NCI-H2227 (cell line): ENCODE measurements at regions not wholly inside any gene's neighbourhood (a gene's known extent, or its start where the extent isn't known, plus 50 kb on each side); places are given as distances from the start of the nearest gene placed in this dataset.
A peak's percentile ranks its signal among the peaks of the same experiment; 100 is the strongest.

Experiments used
- DNase-seq: peaks from one replicate; lab custom pipeline; 2025; ENCODE audit not compliant: unreplicated experiment; lab: John Stamatoyannopoulos, UW

DNA sequence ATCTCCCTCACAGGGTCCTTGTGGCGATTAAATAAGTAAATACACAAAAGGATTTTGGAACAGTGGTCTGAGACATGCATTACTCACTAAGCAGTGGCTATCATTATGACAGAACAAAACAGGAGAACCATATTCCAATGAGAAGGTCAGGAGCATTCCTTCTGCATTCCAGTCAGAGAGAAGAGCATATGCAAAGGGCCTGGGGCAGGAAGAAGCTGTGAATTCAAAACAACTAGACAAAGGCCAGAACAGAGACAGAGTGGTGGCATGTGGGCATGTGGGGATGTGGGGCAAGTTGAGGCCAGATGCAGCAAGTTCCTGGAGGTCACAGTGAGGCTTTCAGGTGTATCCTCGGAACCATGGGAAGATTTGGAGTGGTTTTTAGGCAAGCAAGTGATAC is 70.1 kb upstream of the VRK1 start:
- no peak for DNase-seq

DNA sequence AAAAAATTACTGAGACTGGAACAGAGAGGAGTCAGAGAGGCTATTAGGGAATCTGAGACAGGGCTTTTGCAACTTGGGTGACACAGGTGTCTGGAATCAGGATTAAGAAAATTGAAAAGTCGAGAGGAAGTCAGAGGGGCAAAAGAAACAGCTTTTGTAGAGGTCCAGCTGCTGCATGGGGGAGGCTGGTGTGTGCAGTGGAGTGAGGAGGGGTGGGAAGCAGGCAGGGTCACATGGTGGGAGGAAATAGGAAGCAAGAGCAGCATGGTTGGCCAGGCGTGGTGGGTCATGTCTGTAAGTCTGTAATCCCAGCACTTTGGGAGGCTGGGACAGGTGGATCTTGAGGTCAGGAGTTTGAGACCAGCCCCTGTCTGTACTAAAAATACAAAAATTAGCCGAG is 69.7 kb upstream of the VRK1 start:
- DNase-seq, result no peak

DNA sequence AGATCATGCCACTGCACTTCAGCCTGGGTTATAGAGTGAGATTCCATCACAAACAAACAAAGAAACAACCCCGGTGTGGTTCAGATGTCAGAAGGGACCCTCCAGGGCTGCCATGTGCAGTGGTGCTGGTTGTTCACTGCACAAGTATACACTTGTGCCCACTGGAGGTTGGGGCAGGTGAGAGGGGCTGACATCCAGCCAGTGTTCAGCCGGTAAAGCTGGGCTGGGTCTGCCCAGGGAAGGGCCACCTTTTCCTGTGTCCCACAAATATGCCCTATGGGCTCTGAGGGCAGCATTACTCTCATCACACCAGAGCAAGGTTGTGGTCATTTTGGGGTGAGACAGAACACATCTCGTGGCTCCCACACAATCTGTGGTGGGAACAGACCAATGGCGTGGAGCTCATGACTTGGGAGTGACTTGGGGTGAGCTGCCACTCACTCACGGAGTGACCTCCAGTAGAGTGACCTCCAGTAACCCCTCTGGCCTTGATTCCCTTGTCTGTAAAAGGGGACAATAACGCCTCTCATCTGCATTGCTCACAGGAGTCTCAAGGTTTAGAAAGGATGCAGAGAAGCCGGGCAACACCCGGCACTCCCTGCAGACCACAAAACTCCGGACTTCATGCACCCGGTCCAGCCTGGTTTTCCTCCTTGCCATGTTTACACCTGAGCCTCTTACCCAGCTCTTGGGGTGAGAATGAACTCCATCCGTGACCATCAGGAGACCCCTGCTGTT is 69.0 kb upstream of the VRK1 start:
- no peak for DNase-seq

DNA sequence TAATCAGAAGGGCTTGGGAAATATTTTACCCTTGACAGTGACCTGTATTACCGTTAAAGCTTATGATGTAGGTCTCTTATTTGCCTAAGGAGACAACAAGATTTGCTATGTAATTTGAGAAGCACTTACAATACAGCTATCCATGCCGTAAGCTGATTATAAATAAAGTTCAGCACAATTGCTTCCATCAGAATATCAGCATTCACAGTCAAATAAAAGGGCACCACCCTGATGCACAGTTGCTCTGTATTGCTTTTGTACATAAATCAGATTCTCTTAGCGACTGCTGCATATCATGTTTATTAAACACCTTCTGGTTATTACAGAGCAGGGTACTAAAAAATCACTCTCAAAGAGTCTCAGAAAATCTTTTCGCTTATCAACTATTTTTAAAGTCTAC is 67.3 kb upstream of the VRK1 start:
- no peak for DNase-seq

DNA sequence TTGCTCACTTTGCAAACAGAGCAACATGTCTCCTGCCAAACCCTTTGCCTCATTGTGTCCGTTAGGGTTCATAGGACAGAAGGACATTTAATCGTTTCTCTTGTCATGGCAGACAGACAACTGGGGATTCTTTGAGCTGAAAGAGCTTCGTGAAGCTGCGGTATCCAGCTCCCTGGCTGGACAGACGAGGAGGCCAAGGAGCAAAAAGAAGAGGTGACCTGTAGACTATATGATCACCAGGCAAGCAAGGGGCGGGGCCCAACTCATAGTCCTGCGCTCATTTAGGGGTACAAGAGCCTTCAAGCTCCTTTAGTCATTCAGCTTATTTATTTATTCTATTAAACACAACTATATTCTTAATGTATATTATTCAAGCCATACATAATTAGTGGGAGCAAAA is 66.8 kb upstream of the VRK1 start:
- DNase-seq, result no peak

DNA sequence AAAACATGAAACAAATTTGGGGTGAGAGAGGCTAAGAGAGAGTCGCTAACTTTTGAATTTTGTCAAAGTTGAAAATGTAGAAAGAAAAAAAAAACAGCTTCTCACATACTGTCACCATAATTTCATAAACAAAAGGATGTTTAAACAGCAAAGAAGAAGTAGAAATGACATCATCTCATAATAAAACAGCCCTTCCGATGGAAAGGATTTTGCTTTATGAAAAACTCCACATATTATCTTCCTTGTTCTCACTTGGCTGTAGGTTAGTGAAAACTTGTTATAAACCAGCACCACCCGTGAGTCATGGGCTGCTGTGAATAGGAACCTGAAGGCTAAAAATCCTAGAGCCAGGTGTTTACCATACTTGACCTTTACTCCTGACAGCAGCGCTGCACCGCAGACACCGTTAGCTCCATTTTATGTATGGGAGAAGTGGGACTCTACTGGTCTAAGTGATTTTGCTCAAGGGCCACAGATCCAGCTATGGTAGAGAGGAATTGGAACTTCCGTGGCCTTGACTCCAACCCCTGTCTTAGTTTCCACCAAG is 63.0 kb upstream of the VRK1 start:
- DNase-seq, result no peak

DNA sequence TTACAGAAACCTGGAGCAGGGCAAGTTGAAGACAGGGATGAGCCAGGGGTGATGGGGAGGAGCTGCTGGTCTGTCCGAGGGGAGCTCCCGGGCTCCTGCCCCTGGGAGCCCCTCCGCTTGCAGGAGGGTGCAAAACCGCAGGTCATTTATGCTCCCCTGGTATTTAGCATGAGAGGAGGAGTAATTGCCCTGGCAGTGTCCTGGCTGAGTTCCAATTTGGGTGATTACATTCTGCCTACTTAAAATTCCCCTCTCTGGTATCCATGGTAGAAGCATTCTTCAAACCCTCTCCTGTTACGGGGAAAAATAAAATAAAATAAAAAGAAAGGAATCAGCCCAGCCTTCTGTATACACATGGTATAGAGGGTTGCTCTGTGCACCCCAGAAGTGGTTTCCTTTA is 61.7 kb upstream of the VRK1 start:
- peak; percentile 30 for DNase-seq

DNA sequence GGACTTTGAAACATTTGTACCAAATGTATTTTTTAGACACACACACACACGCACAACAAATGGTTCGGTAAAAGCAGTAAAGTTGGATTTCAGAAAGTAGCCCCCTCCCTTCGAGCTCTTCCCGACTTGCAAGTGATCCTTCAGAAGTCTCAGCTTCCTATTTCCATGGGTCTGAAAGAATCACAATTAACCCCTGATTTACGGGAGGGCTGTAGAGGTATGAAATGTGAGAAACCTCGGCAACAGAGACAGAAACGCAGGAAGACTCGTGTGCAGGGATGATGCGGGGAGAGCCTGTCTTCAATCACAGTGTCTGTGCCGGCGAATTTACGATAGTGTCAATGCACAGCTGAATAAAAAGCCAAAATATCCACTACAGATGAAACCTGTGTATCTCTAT is 60.7 kb upstream of the VRK1 start:
- no peak for DNase-seq

DNA sequence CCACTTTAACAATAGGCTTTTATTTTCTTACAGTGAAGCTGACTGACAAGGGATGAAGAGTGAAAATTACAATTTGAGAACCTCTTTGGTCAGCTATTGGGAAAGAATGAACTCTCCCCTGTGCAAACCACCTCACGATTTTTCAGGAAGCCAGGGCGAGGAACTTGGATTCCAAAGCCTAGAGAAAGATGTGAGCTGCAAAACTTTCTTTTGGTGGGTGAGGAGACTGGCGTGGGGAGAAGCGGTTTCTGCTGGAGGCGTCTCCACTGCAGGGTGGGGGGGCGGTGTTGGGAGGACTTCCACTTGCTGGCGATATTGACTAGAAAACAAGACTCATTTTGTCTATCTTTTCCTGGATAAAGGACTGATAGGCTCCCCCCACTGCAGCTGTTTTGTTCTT is 59.3 kb upstream of the VRK1 start:
- no peak for DNase-seq

DNA sequence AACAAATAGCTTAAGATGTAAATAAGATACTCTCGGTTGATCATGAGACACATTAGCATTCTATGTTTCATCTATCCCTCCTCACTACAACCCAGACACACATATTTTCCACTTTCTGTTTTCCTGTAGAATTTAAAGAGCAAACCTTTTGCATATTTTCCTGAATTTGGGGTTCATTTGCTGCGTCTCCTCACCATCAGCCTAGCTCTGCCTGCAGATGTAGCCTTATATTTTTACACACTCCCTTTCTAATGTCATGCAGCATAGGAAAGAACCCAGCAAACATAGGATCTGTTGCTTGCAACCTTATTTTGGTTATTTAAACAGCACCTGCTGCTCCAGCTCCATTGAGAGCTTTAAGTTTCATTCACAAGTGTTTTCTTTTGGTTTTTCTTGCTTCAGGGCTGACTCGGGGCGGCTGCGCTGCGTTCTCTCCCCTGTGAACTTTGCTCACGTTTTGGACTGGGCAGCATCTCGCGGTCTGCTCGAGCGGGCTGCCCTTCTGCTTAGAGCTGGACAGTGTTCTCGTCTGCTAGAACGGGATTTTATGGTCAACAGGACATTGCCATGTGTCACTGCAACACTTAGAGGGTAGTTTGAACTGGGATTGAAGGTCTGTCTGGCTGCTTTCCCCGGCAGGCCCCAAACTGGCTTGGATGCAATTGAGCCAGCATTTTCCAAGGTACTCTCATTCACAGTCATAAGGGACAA is 57.8 kb upstream of the VRK1 start:
- DNase-seq, result no peak

DNA sequence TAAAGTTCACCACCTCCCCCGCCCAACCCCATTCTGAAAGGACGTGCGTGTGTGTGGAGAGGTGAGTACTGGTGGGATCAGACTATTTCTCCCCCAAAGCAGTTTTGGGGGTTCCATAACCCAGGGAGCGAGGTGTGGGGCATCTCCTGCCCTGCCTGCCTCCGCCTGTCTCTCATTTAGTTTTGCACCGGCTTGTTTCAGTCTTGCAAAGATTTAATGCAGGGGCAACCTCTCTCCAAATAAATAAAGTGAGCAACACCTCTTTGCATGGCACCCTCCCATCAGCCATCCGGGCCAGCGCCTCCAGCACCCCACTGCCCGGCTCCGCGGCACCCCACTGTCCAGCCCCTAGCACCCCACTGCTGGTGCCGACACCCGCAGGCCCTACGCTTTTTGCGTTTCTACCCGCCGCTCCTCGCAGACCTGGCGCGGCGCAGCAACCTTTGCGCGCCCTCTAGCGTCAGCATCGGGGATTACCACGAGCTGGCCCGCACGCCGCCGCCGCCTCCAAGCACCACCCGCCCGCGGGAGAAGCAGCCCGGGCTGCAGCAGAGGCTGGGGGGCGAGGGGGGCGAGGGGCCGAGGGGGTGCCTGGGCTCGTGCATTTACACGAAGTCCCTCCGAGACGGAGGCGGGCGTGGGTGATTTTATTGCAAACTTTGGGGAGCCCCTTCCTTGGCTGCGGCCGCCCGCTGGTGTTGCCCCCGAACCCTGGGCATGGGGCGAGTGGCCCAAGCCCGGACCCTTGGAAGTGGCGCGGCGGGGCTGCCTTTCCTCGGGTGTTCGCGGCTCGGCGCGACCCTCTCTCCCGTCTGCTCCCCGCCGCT is 55.8 kb upstream of the VRK1 start:
- peak; percentile 74 for DNase-seq

DNA sequence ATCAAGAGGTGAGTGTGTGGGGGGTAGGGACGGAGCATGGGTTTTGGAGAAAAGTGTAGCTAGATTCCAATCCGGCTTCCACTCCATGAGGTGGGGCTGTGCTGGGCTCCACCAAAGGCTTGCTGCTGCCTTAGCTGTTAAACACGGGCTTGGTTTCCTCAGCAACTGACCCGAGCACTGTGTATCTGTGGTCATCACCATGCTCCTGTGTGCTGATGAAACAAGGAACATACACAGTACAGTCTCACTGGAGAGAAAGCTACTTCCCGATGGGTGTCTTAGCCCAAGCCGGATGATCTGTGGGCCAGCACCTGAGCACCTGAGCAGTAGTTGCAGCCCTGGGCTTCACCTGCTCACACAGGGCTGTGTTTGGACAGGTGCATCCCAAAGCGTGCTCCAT is 52.9 kb upstream of the VRK1 start:
- no peak for DNase-seq

DNA sequence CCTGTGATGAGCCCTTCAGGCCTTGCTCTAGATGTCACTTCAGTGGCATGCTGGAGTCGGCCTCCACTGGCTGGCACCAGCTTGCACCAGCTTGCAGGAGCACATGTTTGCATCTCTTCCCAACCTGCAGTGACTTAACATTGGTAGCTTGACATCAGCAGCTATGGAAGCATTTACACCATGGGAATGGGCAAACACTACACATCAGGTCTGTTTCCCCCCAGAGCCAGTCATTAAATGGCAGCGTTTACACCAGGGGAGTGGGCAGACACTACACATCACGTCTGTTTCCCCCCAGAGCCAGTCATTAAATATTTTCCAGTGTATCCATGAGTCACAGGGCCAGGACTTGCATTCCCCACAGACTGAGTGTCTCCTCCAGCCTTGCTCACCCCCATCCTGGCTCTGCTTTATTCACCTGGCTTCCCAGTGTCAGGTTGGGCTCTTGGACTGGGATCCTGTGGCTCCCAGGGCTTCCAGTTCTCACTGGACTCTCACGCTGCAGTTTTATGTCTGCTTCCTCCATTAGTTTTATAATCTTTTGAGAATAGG is 51.6 kb upstream of the VRK1 start:
- no peak for DNase-seq

DNA sequence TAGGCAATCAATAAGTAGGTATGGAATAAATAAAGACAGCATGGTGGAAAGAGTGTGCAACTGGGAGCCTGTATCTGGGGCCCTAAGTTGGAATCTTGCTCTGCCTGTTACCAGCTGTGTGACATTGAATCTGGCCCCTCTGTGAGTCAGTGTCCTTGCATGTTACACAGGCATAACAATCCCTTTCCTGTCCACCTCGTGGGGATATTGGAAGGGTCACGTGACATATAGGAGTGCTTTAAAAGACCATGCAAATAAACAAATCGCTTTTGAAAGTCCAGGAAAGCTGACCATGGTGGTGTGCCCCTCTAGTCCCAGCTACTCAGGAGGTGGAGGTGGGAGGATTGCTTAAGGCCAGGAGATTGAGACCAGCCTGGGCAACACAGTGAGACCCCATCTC is 51.1 kb upstream of the VRK1 start:
- DNase-seq, result no peak

DNA sequence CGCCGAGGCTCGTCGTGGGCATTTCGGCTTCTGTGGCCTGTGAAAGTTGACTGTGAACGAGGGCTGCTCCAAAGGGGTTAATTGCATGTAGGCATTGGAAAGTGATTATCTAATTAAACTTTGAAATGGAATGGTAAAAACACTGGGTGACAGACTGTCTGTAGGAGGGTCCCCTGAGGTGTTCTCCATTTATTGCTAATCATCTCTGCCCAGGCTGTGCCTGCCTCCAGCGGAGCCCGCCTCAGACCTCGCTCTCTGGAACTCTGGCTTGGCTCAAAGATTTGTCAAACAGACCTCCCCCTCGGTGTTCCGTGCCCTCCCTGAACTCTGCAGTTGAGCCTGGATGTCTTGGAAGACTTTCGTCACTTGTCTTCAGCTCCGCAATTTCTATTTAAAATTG is 50.2 kb upstream of the VRK1 start:
- DNase-seq, result no peak
